GM19023 (cell line): ENCODE measurements at regions not wholly inside any gene's neighbourhood (a gene's known extent, or its start where the extent isn't known, plus 50 kb on each side); places are given as distances from the start of the nearest gene placed in this dataset.

Experiments
- ATAC-seq: cut with Tn5 transposase; IDR thresholded peaks from one replicate; pipeline ENCODE4 v1.9.1; 2021; ENCODE audit warnings: mild to moderate bottlenecking, moderate library complexity; ENCODE audit not compliant: unreplicated experiment

DNA sequence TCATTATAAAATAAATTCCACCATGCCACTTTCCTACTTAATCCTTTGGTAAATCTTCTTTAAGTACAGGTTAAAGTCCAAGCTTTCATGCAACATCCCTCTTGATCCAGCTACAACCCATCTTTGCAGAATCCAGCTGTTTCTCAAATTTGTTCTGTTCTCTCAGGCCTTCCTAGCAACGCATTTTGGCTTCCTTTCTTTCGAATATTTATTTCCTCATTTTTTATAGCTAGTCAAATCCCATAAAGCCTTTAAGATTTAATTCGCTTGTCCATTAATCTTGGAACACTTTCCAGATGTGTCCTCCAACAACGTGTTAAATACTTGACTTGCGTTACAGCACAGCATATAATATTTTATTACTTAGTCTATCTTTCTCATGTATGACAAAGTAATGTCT lies 600.1 kb upstream of the CHORDC1 start:
- no peak for ATAC-seq

- ATAC-seq, result no peak
Measured at GRCh38 chr11:90818196-90818745, 595.4 kb upstream of the CHORDC1 start.

DNA sequence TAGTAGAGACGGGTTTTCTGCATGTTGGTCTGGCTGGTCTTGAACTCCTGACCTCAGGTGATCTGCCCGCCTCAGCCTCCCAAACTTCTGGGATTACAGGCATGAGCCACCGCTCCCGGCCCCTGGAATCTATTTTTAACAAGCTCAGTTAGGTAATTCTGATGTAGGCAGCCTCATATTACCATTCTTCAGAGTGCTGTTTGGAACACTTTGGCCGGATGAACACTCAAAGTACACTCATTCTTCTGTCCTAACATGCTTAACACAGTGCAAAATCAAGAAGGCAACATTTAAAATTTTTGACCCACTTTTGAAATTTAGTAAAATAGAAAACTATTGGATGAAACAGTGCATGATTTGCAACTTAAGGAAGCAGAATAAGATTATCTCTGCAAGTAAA lies 586.7 kb upstream of the CHORDC1 start:
- no peak for ATAC-seq

- no peak for ATAC-seq
Measured at GRCh38 chr11:90805172-90805571, 582.3 kb upstream of the CHORDC1 start.

- ATAC-seq, result no peak
Measured at GRCh38 chr11:90803831-90804230, 581.0 kb upstream of the CHORDC1 start.

DNA sequence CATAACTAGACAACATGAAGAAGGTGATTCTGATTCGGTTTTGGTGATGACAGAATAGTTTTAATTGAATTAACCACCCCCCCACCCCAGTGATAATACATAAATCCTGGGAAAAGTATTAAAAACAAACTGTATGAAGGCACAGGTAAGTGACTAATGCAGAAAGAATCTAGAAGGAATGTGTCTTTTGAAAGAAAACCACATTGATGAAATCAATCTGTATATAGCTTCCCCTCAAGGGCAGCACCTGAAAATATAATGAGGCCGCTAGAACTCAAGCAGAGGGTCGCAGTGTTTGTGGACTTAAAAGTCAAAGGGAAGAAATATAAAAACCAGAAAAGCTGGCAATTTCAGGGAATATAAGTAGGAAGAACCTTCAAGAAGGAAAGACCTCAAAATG lies 580.5 kb upstream of the CHORDC1 start:
- no peak for ATAC-seq

DNA sequence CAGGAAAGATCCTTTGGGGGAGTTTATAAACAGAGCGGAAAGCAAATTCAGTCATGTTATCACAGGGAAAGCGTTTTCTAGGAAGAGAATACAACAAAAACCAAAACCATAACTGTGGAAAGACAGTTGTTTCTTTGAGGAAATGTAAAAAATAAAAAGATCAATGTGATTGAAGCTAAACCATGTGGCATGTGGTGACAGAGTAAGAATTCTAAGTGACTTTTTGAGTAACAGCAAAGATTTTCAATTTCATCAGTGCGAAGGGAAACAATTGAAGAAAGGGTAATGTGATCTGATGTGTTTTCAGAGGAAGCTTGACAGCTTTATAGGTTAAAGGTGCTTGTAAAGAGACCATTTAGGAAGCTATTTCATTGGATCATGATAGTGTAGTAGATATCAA lies 575.9 kb upstream of the CHORDC1 start:
- ATAC-seq, result no peak

DNA sequence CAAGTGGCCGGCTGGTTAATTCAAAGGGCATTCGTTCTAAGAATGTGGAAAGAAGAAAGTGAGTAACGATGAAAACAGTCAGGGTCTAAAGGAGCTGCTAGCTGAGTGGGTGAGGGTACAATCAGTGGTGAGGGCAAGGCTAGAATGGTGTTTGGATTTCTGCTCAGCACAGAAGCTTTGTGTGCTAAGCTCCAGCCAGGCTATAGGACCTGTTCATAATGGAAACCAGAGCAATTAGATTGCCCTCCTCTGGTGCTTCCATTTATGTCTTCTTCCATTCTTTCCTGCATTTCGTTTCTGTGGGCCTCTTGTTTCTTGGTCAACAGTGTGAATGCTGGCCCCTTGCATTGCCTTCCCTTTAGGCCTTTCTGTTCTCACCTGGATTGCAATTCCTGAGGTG lies 572.9 kb upstream of the CHORDC1 start:
- ATAC-seq, result no peak

DNA sequence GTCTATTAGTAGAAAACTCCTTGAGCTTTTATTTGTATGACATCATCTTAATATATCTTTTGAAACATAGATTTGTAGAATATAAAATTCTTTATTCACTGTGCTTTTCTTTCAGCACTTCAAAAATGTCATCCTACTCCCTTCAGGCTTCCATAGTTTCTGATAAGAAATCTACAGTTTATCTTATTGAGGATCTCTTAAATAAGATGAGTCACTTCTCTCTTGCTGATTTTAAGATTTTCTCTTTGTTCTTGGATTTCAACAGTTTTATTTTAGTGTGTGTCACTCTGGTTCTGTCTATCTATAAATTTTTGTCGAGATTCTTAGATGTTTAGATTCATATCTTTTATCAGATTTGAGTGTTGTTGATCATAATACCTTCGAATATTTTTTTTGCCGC lies 566.1 kb upstream of the CHORDC1 start:
- no peak for ATAC-seq

DNA sequence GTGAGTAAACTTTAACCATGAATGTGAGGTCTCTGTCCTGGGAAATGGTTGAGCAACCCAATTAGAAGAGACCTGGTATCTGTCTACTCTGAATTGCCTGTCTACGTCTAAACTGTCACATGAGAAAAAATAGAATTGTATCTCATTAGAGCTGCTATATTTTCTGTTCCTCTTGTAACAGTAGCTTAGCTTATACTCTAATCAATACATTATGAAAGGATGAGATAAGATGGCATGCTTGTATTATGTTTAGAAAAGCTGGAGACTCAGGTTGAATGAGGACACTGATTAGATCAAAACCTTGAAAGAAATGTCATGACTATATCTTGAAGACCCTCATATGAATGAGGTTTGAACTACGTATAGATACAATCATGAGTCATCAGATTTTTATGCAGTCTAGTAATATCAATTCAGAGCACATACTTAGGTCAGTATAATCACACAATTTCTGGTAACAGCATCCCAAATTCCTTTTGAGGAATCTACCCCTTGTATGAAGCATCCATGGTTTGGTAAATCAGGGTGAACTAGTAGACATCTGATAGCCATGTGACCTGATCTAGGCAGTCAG lies 561.5 kb upstream of the CHORDC1 start:
- no peak for ATAC-seq

GRCh38 chr11:90783111-90783510 lies 560.3 kb upstream of the CHORDC1 start:
- no peak for ATAC-seq

DNA sequence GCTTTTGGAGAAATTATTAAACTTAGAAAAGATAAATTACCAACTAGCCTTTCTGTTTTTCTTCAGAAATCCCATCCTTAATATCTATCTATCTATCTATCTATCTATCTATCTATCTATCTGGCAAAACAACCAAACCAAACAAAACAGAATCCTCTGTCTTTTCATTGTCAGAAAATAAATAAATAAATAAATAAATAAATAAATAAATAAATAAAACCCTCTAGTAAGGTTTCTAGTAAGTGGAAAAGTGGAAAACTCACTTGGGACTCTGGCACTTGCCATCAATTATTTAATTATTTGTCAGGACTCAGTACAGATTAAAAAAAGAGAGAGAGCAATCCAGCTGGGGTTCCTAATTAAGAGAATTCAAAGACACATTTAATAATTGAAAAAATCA lies 556.2 kb upstream of the CHORDC1 start:
- ATAC-seq, result no peak

DNA sequence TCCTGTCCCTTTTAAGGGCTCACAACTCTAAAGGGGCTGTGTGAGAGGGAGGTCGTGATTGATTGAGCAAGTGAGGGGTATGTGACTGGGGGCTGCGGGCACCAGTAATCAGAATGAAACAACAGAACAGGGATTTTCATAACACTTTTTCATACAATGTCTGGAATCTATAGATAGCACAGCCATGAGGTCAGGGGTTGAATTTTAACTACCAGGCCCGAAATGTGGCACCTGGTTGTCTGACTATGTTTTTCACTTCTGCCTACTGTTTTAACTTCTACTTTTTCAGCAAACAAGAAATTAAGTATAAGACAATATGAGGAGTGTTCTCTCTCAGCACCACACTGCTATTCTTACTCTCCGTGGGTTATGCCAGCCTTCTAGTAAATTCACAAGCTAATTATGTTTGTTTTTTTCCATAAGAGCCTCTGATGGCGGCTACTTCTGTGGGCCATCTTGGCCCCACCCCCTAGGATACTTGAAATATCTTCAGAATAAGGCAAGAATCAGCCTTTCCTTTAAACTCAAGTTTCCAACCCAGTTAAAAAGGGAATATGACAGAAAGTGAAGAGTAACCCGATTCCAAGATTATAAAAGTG lies 552.8 kb upstream of the CHORDC1 start:
- ATAC-seq, result peak; percentile 74

GRCh38 chr11:90774727-90775566 lies 552.1 kb upstream of the CHORDC1 start:
- peak; percentile 21 for ATAC-seq

- no peak for ATAC-seq
Measured at GRCh38 chr11:90770007-90770406, 547.2 kb upstream of the CHORDC1 start.

- no peak for ATAC-seq
Measured at GRCh38 chr11:90766121-90766520, 543.3 kb upstream of the CHORDC1 start.

GRCh38 chr11:90764691-90765090 lies 541.8 kb upstream of the CHORDC1 start:
- no peak for ATAC-seq

DNA sequence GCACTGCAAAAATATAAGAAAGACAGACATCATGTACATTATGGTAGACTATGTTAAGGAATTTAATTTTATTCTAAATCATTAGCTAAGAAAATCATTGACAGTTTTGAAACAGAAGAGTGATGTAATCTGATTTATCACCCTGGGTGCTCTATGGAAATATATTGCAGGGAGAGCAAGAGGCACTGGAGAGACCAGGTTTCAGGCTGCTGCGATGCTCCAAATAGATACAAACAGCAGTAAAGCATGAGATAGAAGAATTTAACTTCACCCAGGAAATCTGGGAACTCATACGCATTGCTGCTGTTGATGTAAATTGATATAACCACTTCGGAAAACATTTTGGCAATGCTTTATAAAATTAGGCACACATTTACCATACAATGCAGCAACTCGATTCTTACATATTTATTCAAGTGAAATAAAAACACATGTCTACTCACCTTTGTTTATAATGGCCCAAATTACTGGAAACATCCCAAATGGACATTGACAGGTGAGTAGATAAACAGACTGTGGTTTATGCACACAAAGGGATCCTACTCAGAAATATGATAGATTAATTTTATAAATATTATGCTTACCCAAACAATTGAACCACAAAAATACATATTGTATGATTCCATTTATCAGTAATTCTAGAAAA lies 535.1 kb upstream of the CHORDC1 start:
- no peak for ATAC-seq

GRCh38 chr11:90756617-90757016 lies 533.8 kb upstream of the CHORDC1 start:
- ATAC-seq, result no peak

DNA sequence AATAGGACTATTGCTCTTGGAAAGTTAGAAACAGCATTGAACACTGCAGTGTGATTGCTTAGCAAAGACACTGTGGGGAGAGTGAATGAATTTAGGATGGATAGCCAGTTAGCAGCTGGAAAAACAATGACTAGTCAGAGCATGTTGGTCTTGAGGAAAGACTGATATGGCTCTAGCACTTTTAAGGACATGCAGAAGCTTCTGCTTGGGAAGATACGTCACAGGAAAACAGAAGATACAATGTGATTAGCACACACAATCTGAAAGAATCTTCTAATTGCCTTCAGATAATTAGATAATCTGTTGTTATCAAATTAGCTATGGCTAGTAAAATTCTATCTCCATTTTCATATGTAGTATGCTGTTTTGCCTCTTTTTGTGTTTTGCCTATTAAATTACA lies 530.7 kb upstream of the CHORDC1 start:
- ATAC-seq, result no peak

DNA sequence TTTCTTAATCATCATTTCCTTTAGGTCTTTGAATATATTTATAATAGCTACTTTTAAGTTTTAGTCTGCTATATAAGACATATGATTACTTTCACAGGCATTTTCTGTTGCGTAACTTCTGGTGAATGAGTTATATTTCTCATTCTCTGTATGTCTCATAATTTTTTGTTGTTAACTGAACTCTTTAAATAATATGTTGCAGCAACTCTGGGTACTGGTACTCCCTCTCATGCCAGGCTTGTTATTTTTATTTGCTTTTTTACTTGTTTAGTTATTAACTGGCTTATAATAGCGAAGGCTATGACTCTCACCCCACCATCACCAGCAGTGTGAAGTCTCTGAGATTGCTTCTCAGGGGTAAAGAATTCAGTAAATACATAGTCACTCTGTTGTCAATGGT lies 524.2 kb upstream of the CHORDC1 start:
- no peak for ATAC-seq

GRCh38 chr11:90744169-90744568 lies 521.3 kb upstream of the CHORDC1 start:
- no peak for ATAC-seq
